ENCODE measurements at regions not wholly inside any gene's neighbourhood (a gene's known extent, or its start where the extent isn't known, plus 50 kb on each side); places are given as distances from the start of the nearest gene placed in this dataset.

DNA sequence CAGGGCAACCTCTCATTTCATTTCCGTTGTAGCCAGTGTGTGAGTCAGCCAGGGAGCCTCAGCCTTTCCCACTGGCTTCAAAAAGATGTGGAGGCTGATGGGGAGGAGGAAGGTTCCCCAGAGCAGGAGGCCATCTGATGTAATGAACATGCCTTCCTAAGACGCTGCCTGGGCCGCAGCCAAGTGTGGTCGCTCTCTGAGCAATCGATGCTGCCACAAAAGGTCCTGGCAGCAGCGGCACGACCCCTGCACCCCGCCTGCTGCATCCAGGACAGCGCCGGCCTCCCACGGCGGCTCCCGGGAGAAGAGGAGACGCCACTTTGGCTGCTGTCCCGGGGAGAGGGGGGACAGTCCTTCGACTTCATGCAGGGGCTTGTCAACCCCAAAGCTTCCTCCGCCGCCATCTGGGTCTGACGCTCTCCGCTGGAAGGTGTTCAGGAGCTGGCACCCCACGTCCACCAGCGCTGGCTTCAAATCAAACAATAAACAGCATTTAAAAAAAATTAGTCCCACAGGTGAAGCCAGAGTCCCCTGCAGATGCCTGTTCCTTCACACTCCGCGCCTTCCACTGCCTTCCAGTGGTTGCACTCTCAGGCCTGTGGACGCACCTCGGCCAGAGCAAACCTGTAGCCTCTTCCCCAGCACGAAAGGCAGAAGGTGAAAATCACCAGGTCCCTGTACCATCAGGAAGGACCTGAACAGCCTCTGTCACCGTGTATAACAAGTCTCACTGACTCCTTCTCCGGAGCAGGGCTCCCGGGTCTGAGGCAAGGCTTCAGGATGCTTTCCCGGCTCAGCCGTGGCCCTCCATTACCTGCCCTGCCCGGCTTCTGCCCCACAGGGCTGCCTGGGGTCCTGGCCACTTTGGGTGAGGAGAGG, 930.7 kb downstream of the BRD1 start:
- TF ChIP-seq, protein P1, sequence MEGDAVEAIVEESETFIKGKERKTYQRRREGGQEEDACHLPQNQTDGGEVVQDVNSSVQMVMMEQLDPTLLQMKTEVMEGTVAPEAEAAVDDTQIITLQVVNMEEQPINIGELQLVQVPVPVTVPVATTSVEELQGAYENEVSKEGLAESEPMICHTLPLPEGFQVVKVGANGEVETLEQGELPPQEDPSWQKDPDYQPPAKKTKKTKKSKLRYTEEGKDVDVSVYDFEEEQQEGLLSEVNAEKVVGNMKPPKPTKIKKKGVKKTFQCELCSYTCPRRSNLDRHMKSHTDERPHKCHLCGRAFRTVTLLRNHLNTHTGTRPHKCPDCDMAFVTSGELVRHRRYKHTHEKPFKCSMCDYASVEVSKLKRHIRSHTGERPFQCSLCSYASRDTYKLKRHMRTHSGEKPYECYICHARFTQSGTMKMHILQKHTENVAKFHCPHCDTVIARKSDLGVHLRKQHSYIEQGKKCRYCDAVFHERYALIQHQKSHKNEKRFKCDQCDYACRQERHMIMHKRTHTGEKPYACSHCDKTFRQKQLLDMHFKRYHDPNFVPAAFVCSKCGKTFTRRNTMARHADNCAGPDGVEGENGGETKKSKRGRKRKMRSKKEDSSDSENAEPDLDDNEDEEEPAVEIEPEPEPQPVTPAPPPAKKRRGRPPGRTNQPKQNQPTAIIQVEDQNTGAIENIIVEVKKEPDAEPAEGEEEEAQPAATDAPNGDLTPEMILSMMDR (IDR thresholded peaks at IDR 0.05): no peak
- TF ChIP-seq POLR2AphosphoS5 (IDR thresholded peaks at IDR 0.05): no peak
- TF ChIP-seq EP300 (IDR thresholded peaks at IDR 0.05): no peak
